ENCODE measurements at regions not wholly inside any gene's neighbourhood (a gene's known extent, or its start where the extent isn't known, plus 50 kb on each side); places are given as distances from the start of the nearest gene placed in this dataset.
"Not testable (repeated sequence)": the region's sequence is repeated elsewhere in the genome, so short reads cannot be mapped to it uniquely, and the experiment has no call there.

GRCh38 chr6:141552031-141552430 is 580.7 kb upstream of the GJE1 start:
- no peak for DNase-seq

DNA sequence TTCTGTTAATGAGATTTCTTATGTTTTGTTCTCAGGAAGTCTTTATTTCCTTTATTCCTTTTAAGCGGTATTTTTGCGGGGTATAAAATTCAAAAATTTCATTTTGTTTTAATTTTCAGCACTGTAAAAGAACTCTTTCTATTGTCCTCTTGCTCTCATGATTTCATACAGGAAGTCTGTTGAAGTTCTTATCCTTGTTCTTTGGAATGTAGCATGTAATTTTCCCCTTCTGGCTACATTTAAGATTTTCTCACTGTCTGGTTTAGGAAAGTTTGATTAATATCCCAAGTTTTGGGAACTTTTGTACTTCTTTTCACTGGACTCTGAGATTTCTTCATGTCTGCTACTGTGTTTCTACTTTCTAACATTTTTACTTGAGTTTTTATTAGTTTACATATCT is 581.4 kb upstream of the GJE1 start:
- no peak for DNase-seq

DNA sequence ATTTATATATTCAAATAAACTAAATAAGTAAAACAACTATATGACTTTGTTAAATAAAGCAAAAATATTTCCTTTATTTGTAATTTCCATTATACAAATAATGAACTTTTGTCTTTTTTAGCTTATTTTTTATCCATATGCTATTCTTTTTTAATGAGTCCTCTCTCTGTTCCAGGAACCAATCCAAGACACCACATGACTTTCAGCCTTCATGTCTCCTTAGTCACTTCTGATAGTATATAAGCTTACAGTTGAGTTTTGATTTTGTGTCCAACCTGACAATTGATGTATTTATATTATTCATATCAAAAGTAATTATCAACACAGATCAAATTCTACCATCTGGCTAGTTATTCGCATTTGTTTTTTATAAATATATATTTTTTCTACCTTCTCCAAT is 582.3 kb upstream of the GJE1 start:
- no peak for DNase-seq

DNA sequence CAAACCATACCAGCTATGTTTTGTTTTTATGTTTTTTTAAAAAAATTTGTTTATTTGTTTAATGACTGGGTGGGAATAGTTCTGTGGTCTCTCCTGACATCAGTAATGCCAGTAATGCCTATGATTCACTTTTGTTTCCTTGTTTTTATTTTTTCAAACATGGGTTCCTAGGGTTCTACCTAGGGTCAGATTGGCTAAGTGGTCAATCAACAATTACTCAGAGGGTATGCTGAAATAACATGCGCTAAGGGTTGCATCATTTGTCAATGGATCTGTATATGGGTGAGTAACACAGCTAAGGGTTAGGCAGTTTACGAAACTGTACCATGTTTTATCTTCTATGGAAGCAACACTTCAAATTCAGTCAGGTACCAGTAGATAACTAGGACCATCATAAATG is 583.8 kb upstream of the GJE1 start:
- no peak for DNase-seq

DNA sequence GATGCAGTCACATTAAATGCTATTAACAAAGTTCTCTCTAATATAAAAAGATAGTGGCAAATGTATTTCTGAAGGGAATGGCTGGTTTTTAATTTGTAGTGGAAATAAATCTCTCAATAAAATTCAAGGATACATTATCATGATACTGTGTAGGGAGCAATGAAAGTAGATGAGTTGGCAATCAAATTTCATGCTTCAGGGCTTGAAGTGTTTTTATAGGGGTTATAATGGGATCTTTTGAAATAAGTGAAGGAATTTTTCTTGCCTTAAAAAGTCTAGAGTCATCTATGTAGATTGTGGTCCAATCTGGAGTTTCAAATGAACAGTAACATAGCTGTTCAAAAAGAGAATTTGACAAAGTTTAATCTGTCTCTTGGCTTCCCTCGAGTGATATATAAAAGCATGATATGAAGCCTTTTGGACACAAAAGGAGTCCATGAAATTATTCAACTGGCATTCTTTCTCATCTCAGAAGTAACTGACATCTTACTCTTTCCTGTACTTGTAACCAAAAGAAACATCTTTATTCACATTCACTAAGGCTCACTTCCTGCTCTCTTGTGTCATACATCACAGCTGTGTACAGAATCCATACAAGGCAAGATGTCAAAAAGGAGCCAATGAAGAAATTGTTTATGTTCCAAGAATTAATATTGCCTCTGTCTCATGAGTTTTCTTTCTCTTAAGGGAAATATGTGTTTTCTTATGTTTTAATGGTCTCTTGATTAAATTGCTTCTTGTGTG is 591.0 kb upstream of the GJE1 start:
- DNase-seq, result no peak

GRCh38 chr6:141540207-141540606 is 592.5 kb upstream of the GJE1 start:
- DNase-seq, result no peak

DNA sequence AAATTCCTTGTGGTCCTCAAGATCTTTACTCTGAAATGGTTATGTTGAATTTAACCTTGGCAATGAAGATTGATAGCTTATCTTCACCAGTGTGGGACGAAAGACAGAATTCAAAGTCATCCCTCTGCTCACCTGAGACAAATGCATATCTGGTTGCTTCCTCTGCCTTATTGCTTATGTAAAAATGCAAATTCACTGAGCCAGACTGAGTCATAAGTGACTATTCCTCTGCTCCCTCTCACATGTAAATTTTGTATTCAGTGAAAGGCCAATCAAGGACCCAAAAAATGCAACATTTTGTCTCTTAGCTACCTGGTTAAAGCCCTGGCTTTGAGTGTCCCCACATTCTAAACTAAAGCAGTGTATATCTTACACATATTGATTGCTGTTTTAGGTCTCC is 593.1 kb upstream of the GJE1 start:
- no peak for DNase-seq

DNA sequence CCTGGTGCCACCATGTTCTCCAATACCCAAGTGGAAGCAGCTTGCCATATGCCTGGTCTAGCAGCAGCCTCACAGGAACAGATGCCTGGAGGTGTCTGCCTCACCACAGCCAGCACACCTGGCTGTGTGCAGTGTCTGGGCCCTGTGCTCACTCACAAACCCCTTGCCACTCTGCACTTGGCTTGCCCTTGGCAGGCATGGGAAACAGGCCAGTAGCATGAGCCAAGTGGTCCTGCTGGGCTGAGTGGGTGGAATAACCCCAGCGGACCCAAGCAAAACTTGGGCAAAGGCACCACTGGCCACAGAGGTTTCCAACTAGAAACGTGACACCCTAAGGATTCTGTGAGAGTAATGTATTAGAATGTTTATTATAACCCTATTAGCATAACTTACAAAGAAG is 600.5 kb upstream of the GJE1 start:
- no peak for DNase-seq

GRCh38 chr6:141531040-141531439 is 601.7 kb upstream of the GJE1 start:
- DNase-seq, result no peak

DNA sequence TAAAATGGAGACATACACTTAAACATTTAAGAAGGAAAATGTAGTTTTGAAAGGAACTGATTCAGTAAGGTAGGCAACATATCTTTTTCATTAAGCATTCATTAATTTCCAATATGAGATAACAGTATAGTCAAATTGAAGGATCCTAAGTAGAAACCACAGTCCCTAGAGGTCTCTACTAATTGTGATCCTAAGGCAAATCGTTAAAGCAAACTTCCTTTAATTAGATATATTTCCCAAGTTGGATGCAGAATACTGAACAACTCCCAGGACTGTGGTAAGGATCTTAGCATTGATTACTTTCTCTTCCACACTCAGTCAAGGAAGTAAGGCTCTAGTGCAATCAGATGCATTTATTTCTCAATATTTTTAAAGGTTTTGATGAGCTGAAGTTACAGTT is 604.1 kb upstream of the GJE1 start:
- DNase-seq, result no peak

GRCh38 chr6:141526985-141527384 is 605.7 kb upstream of the GJE1 start:
- DNase-seq, result no peak

DNA sequence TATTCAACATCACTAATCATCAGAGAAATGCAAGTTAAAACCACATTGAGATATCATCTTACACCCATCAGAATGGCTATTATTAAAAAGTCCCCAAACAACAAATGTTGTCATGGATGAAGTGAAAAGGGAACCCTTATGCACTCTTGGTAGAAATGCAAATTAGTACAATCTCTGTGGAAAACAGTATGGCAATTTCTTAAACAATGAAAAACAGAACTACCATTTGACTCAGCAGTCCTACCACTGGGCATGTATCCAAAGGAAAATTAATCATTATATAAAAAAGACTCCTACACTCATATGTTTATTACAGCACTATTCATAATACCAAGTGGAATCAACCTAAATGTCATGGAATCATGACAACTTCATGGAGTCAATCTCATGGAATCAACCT is 611.3 kb upstream of the GJE1 start:
- no peak for DNase-seq

GRCh38 chr6:141513830-141514229 is 618.9 kb upstream of the GJE1 start:
- no peak for DNase-seq

- no peak for DNase-seq
These were observed 621.9 kb upstream of the GJE1 start for GRCh38 chr6:141510803-141511202.

GRCh38 chr6:141506062-141506461 is 626.7 kb upstream of the GJE1 start:
- DNase-seq, result not testable (repeated sequence)

DNA sequence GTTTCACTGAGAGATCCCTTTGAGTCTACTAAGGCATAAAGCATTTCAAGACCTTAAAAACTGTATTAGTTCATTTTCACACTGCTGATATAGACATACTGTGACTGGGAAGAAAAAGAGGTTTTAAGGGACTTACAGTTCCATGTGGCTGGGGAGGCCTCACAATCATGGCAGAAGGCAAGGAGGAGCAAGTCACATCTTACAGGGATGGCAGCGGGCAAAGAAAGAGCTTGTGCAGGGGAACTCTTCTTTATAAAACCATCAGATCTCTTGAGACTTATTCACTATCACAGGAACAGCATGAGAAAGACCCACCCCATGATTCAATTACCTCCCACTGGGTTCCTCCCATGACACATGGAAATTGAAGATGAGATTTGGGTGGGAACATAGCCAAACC is 628.4 kb upstream of the GJE1 start:
- DNase-seq, result not testable (repeated sequence)

DNA sequence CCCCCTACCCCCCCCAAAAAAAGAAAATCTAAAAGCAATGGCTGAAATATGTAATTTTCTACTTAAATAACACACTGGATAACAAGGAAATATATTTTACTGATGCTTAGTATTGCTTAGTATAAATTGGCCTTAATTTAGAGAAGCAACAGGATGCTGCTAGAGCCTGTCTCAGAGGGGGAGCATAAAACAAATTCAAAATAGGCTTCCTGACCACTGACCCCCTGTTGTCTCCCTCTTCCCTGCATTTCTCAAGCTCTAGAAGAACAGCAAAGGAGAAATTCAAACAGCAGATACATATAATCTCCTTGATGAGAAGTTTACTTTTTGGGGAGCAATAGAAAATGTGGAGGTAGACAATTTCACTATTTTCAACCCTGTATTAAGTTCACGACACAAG is 631.1 kb upstream of the GJE1 start:
- DNase-seq, result no peak

DNA sequence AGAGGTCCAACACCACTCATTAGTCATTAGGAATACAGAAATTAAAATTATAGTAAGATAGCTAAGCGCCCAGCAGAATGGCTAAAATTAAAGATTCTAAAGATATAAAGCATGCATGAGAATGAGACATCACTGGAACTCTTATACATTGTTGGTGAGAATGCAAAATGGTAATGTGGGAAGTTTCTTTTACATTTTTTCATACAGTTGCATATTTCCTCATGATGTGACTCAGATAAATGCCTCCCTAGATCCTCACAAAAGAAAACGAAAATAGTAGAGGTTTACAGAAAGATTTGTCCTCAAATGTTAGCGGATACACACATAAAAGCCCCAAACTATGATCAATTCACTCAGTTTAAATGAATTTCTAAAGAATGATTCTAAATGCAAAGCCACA is 633.7 kb upstream of the GJE1 start:
- no peak for DNase-seq

GRCh38 chr6:141492521-141493284 is 640.0 kb upstream of the GJE1 start:
- DNase-seq, result no peak

GRCh38 chr6:141491684-141492083 is 641.0 kb upstream of the GJE1 start:
- no peak for DNase-seq

DNA sequence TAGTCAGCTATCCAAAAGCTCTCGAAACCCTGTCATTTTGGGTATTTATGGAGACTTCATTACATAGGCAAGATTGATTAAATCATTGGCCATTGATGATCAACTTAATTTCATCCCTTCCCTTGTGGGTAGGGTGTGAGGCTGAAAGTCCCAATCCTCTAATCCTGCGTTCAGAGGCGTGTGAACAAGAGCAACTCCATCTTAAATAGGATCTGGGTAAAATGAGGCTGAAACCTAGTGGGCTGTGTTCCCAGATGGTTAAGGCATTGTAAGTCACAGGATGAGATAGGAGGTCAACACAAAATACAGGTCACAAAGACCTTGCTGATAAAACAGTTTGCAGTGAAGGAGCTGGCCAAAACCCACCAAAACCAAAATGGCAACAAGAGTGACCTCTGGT is 641.7 kb upstream of the GJE1 start:
- no peak for DNase-seq

GRCh38 chr6:141488488-141488887 is 644.2 kb upstream of the GJE1 start:
- no peak for DNase-seq

DNA sequence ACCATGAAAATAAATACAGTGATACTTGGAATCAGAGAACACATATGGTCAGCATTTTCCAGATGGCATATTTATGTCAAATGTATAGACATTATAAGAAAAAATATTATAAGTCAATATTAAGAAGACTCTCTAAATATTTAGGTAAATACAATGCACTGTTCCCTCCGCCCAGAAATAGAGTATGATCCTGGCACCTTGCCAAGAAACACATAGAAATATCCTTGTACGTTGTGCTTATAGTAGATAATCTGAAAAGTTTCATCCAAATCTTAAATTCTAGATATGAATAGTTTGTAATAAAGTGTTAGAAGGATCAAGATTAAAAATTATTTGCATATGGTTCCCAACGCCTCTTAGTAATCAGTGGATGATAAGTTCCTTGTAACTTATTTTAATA is 645.8 kb upstream of the GJE1 start:
- no peak for DNase-seq

DNA sequence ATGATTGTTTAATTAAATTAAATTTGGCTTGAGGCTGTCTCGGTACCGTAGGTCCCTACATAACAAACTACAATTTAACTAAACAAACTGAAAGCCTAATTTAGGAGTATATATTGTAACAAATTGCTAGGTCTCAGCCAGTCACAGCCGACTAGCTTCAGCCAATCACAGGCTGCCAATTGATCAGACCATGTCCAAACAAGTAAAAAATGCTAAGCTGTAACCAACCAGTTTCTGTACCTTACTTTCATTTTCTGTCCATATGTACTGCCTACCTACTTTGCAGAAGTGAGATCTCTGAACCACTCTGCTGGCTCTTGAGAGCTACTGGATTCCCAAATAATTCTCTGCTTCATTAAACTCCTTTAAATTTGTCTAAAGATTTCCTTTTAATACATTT is 648.0 kb upstream of the GJE1 start:
- DNase-seq, result peak; percentile 15

DNA sequence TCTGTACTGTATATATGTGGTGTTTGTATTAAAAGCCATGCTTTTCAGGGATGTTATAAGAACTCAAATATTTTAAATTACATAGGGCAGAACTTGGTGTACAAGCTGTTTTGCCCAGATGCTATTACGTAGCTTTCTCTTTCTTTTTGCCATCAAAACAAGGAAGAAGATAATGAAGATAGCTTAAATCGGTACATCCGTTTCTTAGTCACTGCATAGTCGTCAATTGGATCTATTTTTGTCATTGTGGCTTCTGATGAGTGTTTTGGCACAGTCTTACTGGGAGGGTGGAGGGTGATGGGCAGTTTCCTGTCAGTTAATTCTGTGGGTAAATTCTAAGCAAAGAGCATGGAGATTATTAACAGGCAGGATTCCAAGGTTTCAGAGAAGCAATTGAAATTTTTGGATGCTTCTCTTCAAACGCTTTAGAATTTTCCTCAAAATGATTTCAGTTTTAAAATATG is 649.1 kb upstream of the GJE1 start:
- peak; percentile 67 for DNase-seq
